HTR-8/SVneo (cell line): ENCODE measurements at regions not wholly inside any gene's neighbourhood (a gene's known extent, or its start where the extent isn't known, plus 50 kb on each side); places are given as distances from the start of the nearest gene placed in this dataset.

Experiments used
- DNase-seq: peaks from one replicate; pipeline ENCODE4 v3.0.0; 2011; ENCODE audit warnings: low spot score, mixed read lengths; ENCODE audit not compliant: insufficient read length
- FAIRE-seq: peaks from 2 replicates; lab custom pipeline; 2011; peaks lifted over from hg19 to GRCh38; lab: Jason Lieb, UNC

GRCh38 chr7:22571766-22572165 is 71.8 kb upstream of the STEAP1B start:
- DNase-seq (no peak), FAIRE-seq (no peak)

GRCh38 chr7:22569586-22570321 is 69.8 kb upstream of the STEAP1B start:
- DNase-seq = no peak
- no peak for FAIRE-seq

- no peak for FAIRE-seq
- DNase-seq = no peak
Measured at GRCh38 chr7:22566592-22566991, 66.6 kb upstream of the STEAP1B start.

GRCh38 chr7:22566176-22566575 is 66.2 kb upstream of the STEAP1B start:
- FAIRE-seq = no peak
- no peak for DNase-seq

- DNase-seq (no peak), FAIRE-seq (no peak)
Measured at GRCh38 chr7:22565315-22565811, 65.4 kb upstream of the STEAP1B start.

GRCh38 chr7:22564511-22565045 is 64.6 kb upstream of the STEAP1B start:
- no peak for FAIRE-seq
- no peak for DNase-seq

GRCh38 chr7:22563621-22564241 is 63.7 kb upstream of the STEAP1B start:
- DNase-seq = no peak
- FAIRE-seq = no peak

GRCh38 chr7:22563032-22563501 is 63.1 kb upstream of the STEAP1B start:
- DNase-seq = no peak
- no peak for FAIRE-seq

- no peak for FAIRE-seq
- no peak for DNase-seq
Measured at GRCh38 chr7:22561895-22562593, 62.1 kb upstream of the STEAP1B start.

- peak; percentile 49 for FAIRE-seq
- peak; percentile 82 for DNase-seq
Measured at GRCh38 chr7:22561321-22561811, 61.4 kb upstream of the STEAP1B start.

GRCh38 chr7:22559829-22560489 is 60.0 kb upstream of the STEAP1B start:
- DNase-seq (peak; percentile 71), FAIRE-seq (no peak)

GRCh38 chr7:22557167-22557566 is 57.2 kb upstream of the STEAP1B start:
- FAIRE-seq = no peak
- DNase-seq = no peak

GRCh38 chr7:22555476-22555875 is 55.5 kb upstream of the STEAP1B start:
- DNase-seq = no peak
- FAIRE-seq = no peak

GRCh38 chr7:22554184-22554583 is 54.2 kb upstream of the STEAP1B start:
- DNase-seq = no peak
- no peak for FAIRE-seq

- DNase-seq = no peak
- no peak for FAIRE-seq
Measured at GRCh38 chr7:22551768-22552513, 52.0 kb upstream of the STEAP1B start.

GRCh38 chr7:22550514-22551030 is 50.6 kb upstream of the STEAP1B start:
- DNase-seq (no peak), FAIRE-seq (no peak)

GRCh38 chr7:22549667-22550513 is 49.9 kb upstream of the STEAP1B start:
- DNase-seq (no peak), FAIRE-seq (no peak)
